SU-DHL-6 (cell line): ENCODE measurements at regions not wholly inside any gene's neighbourhood (a gene's known extent, or its start where the extent isn't known, plus 50 kb on each side); places are given as distances from the start of the nearest gene placed in this dataset.

Experiments
- H2AFZ ChIP-seq: fragments of 200-600 bp; sonication (generic); 2 replicates; pipeline ENCODE4 v1.6.1; 2014; ENCODE audit warnings: low read depth, mild to moderate bottlenecking, moderate library complexity, mixed read lengths, antibody characterized with exemption, low read length; ENCODE audit not compliant: severe bottlenecking
- H3F3A ChIP-seq: fragments of 200-600 bp; shearing (Covaris generic); 2 replicates; pipeline ENCODE4 v1.6.0; 2016; ENCODE audit warnings: antibody characterized with exemption, mild to moderate bottlenecking; ENCODE audit not compliant: insufficient read depth
- H3K27ac ChIP-seq: fragments of 200-600 bp; sonication (generic); 2 replicates; pipeline ENCODE4 v1.5.1; 2016; ENCODE audit warnings: low read depth, mild to moderate bottlenecking, low read length, moderate library complexity, mixed read lengths
- H3K27me3 ChIP-seq: fragments of 200-600 bp; sonication (generic), shearing (Covaris generic); 2 replicates; pipeline ENCODE4 v1.6.0; 2014; ENCODE audit warnings: mild to moderate bottlenecking, low read length
- H3K36me3 ChIP-seq: fragments of 200-600 bp; sonication (generic); 2 replicates; pipeline ENCODE4 v1.6.1; 2014; ENCODE audit warnings: mild to moderate bottlenecking, low read length, mixed read lengths
- H3K4me2 ChIP-seq: fragments of 300-600, 200-600 bp; shearing (Covaris generic), sonication (generic); 2 replicates; pipeline ENCODE4 v1.6.0; 2014; ENCODE audit warnings: low read length, low read depth, mild to moderate bottlenecking; ENCODE audit not compliant: poor library complexity, severe bottlenecking
- H3K4me3 ChIP-seq: fragments of 200-600 bp; sonication (generic); 2 replicates; pipeline ENCODE4 v1.5.1; 2014; ENCODE audit warnings: antibody characterized with exemption, low read length, mild to moderate bottlenecking, mixed read lengths; ENCODE audit not compliant: insufficient read depth, poor library complexity, severe bottlenecking
- H3K79me2 ChIP-seq: fragments of 200-600 bp; sonication (generic); 2 replicates; pipeline ENCODE4 v1.6.1; 2014; ENCODE audit warnings: mild to moderate bottlenecking, low read length, moderate library complexity; ENCODE audit not compliant: insufficient read depth
- H3K9ac ChIP-seq: fragments of 200-600 bp; sonication (generic); 2 replicates; pipeline ENCODE4 v1.7.0; 2014; ENCODE audit warnings: mild to moderate bottlenecking, low read length
- H3K9me2 ChIP-seq: fragments of 200-600 bp; sonication (generic); replicated peaks from 2 replicates; pipeline ENCODE4 v1.6.1; 2014; ENCODE audit warnings: low read length; ENCODE audit not compliant: insufficient read depth
- H3K9me3 ChIP-seq: fragments of 200-600 bp; sonication (generic); 2 replicates; pipeline ENCODE4 v1.6.1; 2014; ENCODE audit warnings: low read length, mixed read lengths; ENCODE audit not compliant: insufficient read depth
- H4K20me1 ChIP-seq: fragments of 200-600 bp; sonication (generic); 2 replicates; pipeline ENCODE4 v1.6.1; 2014; ENCODE audit warnings: low read depth, mild to moderate bottlenecking, antibody characterized with exemption, low read length, moderate library complexity, mixed read lengths
- CTCF ChIP-seq: fragments of 200-600 bp; sonication (generic); IDR thresholded peaks from one replicate; pipeline ENCODE4 v1.5.1; 2017; ENCODE audit warnings: antibody characterized with exemption, mild to moderate bottlenecking, low read length, moderate library complexity; ENCODE audit not compliant: insufficient read depth, poor library complexity, severe bottlenecking
- EZH2phosphoT487 ChIP-seq: fragments of 200-600 bp; sonication (generic), shearing (Covaris generic); conservative IDR thresholded peaks from 2 replicates; pipeline ENCODE4 v1.6.1; 2018; ENCODE audit warnings: mild to moderate bottlenecking, antibody characterized with exemption, low read length, moderate library complexity, mixed read lengths

GRCh38 chr4:177986236-177986635 lies 544.0 kb upstream of the AGA start:
- Histone ChIP-seq H4K20me1 (no peaks in the 10 kb centered on the region), H3K9ac (no peak overlapping the region), H3K79me2 (no peaks in the 10 kb centered on the region), H3K9me3 (no peaks in the 10 kb centered on the region), H3K27ac (no peak overlapping the region), H3K27me3 (no peaks in the 10 kb centered on the region), H3F3A (no peaks in the 10 kb centered on the region), H3K36me3 (no peaks in the 10 kb centered on the region), H3K4me2 (no peak overlapping the region), H3K9me2 (no peaks in the 10 kb centered on the region), H3K4me3 (no peak overlapping the region), H2AFZ (no peak overlapping the region)
- no peak for TF ChIP-seq EZH2phosphoT487
- no peak for TF ChIP-seq CTCF

- Histone ChIP-seq H2AFZ (no peak overlapping the region), H3F3A (no peaks in the 10 kb centered on the region), H3K9me3 (no peaks in the 10 kb centered on the region), H3K27me3 (no peaks in the 10 kb centered on the region), H3K4me3 (no peak overlapping the region), H3K27ac (no peak overlapping the region), H4K20me1 (no peaks in the 10 kb centered on the region), H3K36me3 (no peaks in the 10 kb centered on the region), H3K9me2 (no peaks in the 10 kb centered on the region), H3K9ac (no peak overlapping the region), H3K79me2 (no peaks in the 10 kb centered on the region), H3K4me2 (no peak overlapping the region)
- no peak for TF ChIP-seq CTCF
- no peak for TF ChIP-seq EZH2phosphoT487
Observed at GRCh38 chr4:177987896-177988295, 545.7 kb upstream of the AGA start.

- Histone ChIP-seq H3K9me2 (no peaks in the 10 kb centered on the region), H3F3A (no peaks in the 10 kb centered on the region), H3K4me3 (no peak overlapping the region), H3K9me3 (no peaks in the 10 kb centered on the region), H3K79me2 (no peaks in the 10 kb centered on the region), H3K27ac (no peak overlapping the region), H3K4me2 (no peak overlapping the region), H2AFZ (no peak overlapping the region), H3K36me3 (no peaks in the 10 kb centered on the region), H3K27me3 (no peaks in the 10 kb centered on the region), H3K9ac (no peak overlapping the region), H4K20me1 (no peaks in the 10 kb centered on the region)
- TF ChIP-seq CTCF (no peak), EZH2phosphoT487 (no peak)
Observed at GRCh38 chr4:177989503-177990201, 547.4 kb upstream of the AGA start.
